HEK293 (cell line): ENCODE measurements at regions not wholly inside any gene's neighbourhood (a gene's known extent, or its start where the extent isn't known, plus 50 kb on each side); places are given as distances from the start of the nearest gene placed in this dataset.
"Not testable (repeated sequence)": the region's sequence is repeated elsewhere in the genome, so short reads cannot be mapped to it uniquely, and the experiment has no call there.

Experiments used
- CTCF ChIP-seq: fragments of 450-650 bp; formaldehyde crosslinking; IDR thresholded peaks from 2 replicates; pipeline ENCODE4 v1.5.1; 2016; ENCODE audit warnings: missing biosample characterization, missing genetic modification characterization
- YY1 ChIP-seq: fragments of 450-650 bp; formaldehyde crosslinking; IDR thresholded peaks from 2 replicates; pipeline ENCODE4 v1.5.1; 2018; ENCODE audit warnings: missing biosample characterization, missing genetic modification characterization
- ZFP37 ChIP-seq: fragments of 450-650 bp; formaldehyde crosslinking; IDR thresholded peaks from 2 replicates; pipeline ENCODE4 v1.5.1; 2016; ENCODE audit warnings: missing biosample characterization, missing genetic modification characterization

GRCh38 chr11:89589413-89589812 lies 98.2 kb upstream of the NOX4 start:
- not testable (repeated sequence) for TF ChIP-seq ZFP37; YY1 (tag by site-specific recombination); CTCF (tag by site-specific recombination)
